RKO (cell line): ENCODE measurements at regions not wholly inside any gene's neighbourhood (a gene's known extent, or its start where the extent isn't known, plus 50 kb on each side); places are given as distances from the start of the nearest gene placed in this dataset.
A peak's percentile ranks its signal among the peaks of the same experiment; 100 is the strongest.

Experiments used
- DNase-seq: peaks from one replicate; pipeline ENCODE4 v3.0.0-alpha.2; 2016; ENCODE audit warnings: low spot score

DNA sequence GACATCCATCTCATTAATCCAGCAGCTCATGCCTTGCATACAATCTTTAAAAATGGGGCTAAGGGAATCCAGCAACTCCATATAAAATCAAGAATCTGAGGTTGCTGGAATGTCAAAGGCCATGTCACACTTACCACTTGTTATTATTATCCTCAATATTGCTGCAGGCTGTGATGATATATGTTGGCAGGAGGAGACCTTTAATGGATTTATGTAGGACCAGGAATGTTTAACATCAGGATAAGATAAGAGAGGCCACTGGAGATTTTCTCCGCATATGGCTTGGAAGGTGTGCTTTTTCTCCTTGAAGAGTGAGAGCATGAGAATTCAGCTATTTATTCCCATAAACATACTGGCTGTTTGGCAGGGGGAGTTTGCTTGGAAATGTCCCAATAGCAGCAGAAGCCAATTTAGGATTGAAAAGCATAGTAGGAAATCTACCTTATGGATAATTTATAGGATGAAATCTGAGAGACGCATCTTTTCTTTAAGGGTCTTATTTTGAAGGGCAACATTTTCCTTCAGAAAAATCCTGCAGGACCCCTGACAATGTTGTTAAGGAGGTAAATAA, 481.4 kb downstream of the AGTPBP1 start:
- no peak for DNase-seq

DNA sequence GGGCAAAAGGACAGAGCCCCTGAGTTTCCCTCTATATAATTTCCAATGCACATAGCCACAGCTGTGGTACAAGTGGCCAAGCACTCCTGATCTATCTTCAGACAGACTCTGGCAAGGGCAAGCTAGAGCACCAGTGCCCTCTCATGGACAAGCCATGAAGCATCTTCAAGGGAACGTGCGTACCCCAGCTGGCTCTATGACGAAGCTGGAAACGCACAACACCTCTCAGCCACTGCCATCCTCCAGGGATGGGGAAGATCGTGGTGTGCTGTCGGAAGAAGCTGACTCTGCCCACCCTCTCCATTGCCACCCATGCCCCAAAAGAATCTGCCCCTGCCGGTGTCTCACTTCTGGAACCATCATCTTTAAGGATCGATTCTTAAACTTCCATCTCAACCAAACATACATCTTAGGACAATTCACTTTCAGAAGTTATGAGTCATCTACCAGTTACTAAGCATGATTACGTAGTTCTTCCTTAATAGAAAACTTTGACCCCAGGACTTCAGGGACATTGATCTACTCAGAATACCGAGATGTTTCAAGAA, 482.9 kb downstream of the AGTPBP1 start:
- DNase-seq = peak; percentile 74

DNA sequence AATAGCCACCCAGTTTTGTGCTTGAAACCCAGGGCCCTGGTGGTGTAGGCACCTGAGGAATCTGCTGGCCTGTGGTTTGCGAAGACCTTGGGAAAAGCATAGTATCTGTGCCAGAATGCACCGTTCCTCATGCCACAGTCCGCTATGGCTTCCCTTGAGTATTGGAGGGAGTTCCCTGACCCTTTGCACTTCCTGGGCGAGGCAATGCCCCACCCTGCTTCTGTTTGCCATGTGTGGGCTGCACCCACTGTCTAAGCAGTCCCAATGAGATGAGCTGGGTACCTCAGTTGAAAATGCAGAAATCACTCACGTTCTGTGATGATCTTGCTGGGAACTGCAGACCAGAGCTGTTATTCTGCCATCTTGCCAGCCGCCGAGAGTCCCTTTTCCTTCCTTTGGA, 483.5 kb downstream of the AGTPBP1 start:
- no peak for DNase-seq

DNA sequence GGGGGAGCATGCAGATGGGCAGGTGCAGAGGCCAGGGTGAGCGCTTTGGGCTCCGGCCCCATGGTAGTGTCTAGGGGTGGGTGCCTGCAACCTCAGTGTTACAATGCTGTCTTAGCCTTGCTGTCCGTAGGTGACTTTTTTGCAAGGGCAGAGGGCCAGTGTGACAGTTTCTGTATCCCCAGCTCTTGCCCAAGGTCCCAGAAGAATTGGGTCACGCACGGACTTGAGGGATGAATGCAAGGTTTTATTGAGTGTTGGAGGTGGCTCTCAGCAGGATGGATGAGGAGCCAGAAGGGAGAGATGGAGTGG, 492.5 kb downstream of the AGTPBP1 start:
- no peak for DNase-seq

DNA sequence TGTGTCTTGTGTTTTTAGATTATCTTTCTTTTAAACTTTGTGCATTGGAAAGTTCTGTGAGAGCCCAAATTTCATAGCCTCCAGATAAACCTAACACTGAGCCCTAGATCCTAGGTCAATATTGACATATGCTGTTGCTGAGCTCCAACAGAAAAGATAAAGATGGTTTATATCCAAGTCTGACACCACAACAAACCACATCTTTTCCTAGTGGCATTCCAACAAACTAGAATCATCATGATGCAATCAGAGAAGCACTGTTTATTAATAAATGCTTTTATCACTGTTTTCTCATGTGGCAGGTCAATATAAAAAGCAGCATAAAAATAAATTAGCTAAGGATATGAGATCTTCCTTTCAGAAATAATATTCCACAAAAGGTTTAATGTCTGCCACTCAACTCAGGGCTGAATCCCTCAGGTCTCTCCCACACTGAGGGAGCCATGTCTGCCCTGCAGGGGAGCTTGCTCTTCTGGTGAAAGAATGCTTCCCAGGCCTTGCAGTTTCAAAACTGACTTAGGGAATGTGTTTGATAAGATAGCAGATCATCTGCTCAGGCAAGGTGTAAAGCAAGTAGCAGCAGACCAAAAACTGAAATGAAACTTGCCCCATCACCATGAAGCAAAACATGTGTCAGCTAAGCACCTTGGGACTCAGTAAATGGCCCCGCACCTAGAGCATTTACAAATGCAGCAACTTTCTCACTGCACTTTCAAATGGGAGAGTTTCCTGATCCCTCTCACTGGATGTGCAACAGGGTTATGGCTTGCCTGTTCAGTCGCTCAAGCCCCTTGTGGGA, 493.0 kb downstream of the AGTPBP1 start:
- DNase-seq = no peak

DNA sequence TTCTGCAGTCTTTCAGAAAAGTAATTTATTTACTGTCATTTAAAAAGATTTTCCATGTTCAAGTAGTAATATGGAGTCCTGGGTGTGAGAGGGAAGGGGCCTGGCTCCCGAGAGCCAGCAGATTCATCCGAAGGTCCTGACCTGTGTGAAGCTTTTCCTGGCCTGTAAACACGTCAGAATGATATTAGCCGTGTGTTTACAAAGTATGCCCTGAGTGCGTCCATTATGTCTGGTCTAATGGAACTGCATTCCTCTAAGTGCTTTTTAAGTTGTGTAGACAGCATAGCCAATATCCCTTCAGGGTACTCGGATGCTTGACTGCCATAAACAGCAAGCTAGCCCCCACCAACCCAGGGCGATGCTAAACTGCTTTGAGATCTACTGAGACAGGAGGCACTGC, 495.2 kb downstream of the AGTPBP1 start:
- DNase-seq = no peak

DNA sequence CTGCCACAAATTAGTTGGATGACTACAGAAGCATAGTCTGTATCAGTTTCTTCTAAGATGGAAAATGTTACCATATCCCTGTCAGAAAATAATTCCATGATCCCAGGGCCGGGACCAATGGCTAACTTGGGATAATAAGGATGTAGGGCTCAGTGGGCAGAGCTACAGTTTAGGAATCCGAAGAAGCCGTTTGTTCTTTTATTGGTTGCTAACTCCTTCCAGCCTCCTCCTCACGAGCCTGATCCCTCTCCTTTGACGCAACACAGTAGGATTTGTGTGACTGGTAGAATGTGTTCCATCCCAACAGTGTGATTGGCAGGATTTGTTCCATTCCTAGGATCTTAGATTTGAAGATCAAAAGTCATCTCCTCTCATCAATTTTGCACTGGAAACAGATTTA, 496.9 kb downstream of the AGTPBP1 start:
- DNase-seq = no peak

DNA sequence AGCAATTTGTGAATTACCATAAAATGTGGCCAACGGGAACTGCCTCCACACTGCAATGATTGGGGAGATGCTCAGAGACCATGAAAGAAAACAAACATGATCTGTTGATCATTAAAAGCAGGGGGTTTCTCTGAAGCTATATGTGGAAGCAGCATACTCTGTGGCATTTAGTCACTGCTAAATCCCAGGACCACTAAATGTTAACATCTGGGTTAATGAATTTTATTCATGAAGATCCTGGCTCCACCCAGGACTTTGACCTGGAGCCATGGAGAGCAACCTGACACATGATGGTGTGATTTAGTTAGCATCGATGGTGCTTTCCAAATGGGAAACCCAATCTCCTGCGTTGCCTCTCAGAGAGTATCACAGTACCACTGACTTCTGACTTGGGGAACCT, 497.8 kb downstream of the AGTPBP1 start:
- DNase-seq = no peak

DNA sequence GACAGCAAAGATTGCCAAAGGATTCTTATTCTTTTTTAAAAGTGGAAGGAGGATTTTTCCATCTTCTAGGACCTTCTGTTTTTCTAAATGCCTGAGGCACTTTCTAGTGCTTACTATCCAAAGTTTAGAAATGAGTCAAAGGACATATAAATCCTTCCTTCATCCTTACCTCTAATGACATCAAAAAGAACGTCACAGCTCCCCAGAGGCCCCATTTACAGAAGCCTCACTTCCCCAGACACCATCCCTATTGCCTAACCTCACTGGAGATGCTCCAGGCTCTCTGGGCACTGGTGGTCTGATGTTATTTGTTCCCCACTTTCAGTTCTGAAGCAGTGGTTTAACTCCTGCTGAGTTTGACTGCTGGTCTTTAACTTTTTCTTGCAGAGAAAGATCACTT, 504.3 kb downstream of the AGTPBP1 start:
- DNase-seq = no peak

DNA sequence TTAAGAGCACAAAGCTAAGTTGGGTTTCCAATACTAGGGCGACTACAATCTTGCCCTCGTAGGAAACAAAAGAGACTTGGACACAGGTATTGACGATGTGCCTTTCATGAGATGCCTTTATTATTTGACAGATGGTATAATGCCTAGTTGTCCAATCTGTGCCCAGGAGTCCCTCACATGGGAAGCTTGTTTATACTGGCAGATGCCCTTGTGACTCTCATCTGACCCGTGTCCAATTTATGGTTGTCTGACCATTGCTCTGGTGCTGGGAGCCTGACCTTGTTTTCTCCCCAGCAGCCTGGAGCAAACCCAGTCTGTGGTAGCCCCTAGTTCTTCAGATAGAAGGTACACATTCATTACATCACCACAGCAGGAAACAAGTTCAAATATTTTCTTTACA, 511.7 kb downstream of the AGTPBP1 start:
- no peak for DNase-seq

DNA sequence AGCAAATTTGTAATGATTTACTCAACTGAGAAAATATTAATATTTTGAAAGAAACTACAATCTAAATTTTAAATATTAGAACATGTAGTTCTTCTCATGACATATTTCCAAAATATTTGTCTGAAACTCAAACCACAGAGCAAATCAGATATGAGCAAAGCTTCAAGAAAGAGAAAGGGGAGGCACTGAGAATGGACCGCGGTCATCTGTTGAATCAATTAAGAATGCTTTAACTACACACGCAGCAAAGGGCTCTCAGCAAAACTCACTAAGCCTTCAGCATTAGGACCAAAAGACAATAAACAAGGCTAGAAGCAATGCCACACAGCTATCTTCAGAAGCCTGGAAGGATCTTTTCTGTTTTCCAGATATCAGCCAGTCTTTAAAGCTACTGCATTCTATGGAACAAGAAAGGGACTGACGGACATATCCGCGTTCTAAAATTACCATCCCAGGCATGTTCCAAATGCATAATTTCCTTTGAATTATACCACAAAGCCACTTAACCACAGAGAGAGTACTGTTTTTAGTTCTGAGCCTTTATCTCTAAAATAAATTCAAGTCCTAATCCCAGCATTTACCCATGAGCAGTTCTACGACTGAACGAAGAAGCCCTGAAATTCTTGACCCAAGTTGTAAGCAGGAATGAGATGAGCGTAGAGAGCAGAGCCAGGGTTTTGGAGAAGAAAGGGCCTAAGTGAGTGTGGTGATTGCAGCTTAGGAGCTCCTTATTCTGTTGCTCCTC, 513.5 kb downstream of the AGTPBP1 start:
- no peak for DNase-seq

DNA sequence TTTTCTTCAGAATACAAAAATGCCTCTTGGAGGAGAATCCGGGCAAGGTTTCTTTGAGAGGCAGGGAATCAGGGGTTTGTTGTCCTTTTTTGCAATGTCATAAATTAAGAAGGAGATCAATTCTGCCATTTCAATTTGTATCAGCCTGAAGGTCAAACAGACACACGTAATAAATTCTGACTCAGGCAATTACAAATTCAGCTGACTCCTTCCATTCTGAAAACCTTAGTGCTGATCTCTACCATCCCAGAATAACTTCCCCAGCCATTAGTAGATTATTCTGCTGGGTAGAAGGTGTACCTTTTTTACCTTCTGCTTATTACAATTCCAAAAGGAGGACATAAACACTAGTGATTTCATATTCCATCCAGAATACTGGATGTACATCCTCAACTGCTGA, 516.6 kb downstream of the AGTPBP1 start:
- DNase-seq = no peak

DNA sequence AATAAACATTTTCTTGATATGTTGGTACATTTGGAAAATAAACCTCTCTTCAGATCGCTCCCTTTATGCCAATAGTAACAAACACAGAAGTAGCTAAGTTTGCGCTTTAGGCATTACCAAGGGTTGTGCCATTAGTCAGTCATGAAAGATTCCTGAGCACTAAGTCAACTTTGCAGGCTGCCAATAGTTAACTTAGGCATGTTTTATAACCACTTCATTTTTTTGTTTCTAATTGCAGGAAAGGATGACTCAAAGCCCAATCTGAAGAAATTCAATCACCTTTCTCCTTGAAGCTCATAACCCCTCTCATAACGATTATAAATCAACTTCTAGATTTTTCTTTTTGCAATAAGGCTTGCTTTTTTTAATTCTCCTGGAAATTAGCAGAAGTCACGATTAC, 517.0 kb downstream of the AGTPBP1 start:
- DNase-seq = peak; percentile 57

DNA sequence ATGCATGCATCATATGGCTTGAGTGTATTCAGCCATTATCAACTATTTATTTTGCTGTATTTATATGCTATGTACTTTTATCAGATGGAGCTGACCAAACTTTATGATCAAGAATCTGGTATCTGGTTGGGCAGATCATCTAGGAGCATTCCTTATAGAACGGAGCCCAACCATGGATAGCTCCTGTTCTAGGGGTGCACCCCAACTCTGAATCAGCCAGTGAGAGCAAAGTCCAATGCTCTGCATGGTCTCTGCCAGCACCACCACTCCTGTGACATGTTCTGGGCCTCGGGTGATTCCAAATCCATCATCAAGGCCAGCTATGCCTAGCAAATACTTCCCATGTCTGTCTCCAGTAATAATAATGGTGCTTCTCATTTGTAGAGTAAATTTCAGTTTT, 517.5 kb downstream of the AGTPBP1 start:
- no peak for DNase-seq

DNA sequence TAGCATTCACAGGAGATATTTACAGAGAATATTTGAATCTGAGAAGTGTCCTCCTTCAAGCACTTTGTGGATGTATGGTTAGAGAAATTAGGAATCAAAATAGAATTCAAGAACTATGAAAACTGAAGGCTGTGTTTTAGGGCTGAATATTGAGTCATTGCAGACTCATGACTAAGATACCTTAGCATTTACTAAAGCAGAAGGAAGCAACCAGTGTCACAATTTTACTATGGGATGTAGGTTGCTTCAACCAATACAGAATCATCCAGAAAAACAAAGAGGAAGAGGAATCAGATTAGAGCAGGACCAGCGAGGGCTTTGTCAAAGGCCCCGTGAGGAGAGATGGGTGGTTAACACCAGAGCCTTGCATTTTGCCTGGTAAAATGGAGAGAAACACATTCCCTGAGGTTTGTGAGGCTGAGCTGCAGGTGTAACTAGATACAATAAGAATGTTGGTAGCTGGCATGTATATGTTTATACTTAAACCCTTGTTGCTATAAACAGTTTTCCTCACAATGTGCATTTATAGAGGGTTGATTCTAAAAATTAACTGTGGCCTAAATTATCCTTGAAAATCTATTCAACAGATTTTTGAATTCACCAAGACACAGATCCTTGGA, 518.1 kb downstream of the AGTPBP1 start:
- peak; percentile 2 for DNase-seq

DNA sequence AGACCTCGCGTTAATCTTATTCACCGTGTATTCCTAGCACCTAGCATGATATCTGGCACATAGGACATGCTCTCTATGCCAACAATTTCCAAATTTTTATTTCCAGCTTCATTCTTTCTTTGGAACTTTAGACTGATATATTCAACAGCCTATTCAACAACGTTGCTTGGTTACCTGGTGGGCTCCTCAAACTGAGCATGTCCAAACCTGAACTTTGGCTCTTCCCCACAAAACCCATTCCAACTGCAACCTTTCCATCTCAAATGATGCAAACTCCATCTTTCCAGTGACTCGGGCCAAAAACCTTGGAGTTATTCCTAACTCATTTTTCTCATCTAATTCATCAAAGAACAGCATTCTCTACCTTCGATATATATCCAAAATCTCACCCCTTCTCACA, 525.2 kb downstream of the AGTPBP1 start:
- no peak for DNase-seq

DNA sequence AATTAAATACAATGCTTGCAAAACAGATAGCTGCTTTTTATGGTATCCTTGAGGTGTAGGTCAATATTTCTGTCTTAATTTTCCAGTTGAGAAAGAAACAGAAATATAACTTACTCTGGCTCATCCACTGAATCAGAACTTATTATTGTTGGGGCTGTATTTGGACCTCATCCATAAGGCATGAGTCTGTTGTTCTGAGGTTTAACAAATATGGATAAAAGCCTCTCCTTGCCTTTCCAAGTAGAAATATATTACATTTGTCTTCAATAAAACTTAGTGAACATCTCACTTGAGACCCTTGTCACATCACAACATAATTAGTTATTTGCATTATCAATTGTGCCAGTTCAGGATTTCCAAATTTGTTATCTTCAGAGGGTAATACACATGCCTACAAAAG, 525.8 kb downstream of the AGTPBP1 start:
- DNase-seq = no peak

DNA sequence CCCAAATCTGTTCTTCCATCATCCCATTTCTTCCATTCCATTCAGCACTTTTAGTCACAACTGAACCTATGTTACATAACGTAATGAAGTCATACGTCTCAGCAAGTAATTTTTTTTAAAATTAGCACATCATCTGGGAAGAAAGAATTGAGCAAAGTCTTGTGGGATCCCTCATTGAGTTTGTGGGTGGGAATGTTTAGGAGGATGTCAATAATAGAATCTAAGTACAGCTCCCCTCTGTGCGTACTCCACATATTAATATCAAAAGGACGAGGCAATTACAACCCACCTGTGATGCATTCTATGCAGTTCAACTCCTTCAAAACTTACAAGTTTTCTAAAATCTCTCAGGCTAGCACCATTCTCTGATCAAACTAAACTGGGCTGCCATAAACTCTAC, 526.3 kb downstream of the AGTPBP1 start:
- no peak for DNase-seq

DNA sequence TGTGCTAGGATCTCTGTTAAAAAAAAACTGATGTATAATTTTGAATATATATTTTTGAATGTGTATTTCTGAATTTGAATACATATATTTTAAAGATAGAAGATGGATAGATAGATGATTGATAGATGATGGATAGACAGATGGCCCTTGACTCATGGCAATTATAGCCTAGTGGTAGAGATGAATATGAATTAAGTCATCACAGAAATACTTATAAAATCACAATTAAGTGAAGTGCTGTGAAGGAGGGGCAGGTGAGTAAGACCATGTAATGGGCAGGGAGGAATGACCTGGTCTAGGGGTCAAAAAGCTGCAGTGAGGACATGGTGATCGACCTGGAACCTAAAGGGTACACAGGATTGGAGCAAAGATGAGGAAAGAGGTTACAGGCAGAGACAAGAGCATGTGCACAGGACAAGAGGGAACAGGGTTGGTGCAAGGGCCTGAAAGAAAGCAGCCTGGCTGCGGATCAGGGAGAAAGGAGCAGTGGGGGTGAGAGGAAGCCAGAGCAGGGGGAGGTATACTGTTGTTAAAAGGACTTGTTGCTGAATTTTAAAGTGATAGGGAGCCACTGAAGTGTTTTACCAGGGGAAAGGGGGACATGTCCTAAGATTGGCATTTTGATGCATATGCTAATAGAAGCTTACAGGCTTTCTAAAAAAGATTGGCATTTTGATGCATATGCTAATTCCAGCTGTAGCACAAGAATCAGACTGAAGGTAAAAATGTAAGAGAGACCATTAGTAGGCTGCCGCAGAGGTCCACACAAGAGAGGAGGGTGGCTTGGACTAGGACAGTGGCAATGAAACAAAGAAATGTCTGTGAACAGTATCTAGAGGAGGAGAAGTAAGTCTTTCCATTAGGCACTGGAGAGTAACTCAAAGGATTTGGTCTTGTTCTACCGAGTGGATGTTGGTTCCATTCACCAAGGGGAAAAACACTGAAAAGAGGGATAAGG, 527.8 kb downstream of the AGTPBP1 start:
- peak; percentile 36 for DNase-seq

DNA sequence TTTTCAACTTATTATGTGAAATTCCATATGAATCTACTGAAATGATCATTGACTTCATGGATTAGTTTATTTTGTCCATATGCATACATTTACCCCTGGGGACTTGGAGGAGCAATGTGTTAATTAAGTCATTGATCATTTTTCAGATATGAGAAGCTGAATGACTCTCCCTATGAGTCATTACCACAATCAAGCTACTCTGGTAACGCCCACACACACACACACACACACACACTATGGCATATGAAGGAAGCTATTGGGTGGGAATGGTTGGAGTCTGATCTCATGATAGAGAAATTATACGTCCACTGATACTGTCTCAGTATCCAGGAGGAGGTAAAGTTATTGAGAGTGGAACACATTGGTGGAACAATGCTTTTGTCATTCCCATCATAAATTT, 528.9 kb downstream of the AGTPBP1 start:
- DNase-seq = peak; percentile 77

DNA sequence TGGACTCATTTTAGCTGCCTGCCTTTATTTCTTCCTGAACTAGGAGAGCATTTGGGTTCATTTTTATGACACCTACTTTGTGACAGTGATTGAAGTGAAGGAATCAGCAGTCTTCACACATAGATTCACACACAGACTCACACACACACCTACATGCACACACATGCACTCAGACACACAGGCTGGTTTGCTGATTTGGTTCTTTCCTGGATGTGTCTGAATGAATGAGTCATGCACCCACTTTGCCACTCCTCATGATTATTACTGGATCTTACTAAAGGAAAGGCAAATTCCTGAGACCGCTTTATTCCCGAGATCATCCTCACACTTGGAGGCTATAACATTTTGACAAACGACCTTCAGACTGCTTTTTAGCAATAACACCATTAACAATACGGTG, 529.5 kb downstream of the AGTPBP1 start:
- DNase-seq = peak; percentile 5

DNA sequence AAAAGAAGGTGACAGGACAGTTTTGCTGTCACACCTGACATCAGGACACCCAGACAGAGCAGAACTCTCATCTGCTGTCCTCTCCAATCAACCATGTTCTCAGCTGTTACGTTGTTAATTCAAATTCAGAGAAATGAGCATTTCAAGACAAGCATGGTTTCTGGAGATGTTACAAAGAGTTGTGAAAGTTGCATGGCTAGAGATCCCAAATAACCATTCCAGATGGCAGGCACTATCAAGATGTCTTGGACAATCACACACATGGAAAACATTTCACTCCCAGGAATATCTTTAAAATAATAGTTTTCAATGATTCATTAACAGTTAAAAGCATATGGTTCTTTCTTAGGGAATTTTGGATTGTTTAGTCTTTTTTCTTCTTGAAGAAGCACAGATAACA, 533.1 kb downstream of the AGTPBP1 start:
- DNase-seq = no peak
